Middle frontal gyrus (tissue), 1 donor: ENCODE measurements at regions not wholly inside any gene's neighbourhood (a gene's known extent, or its start where the extent isn't known, plus 50 kb on each side); places are given as distances from the start of the nearest gene placed in this dataset.
"Not testable (repeated sequence)": the region's sequence is repeated elsewhere in the genome, so short reads cannot be mapped to it uniquely, and the experiment has no call there.

Source experiments
- DNase-seq: peaks from one replicate; pipeline ENCODE4 v3.0.0-alpha.2; 2015; ENCODE audit warnings: low spot score; ENCODE audit errors: extremely low spot score

- DNase-seq: no peak
Observed at GRCh38 chr7:119802147-119802546, 470.8 kb upstream of the KCND2 start.

DNA sequence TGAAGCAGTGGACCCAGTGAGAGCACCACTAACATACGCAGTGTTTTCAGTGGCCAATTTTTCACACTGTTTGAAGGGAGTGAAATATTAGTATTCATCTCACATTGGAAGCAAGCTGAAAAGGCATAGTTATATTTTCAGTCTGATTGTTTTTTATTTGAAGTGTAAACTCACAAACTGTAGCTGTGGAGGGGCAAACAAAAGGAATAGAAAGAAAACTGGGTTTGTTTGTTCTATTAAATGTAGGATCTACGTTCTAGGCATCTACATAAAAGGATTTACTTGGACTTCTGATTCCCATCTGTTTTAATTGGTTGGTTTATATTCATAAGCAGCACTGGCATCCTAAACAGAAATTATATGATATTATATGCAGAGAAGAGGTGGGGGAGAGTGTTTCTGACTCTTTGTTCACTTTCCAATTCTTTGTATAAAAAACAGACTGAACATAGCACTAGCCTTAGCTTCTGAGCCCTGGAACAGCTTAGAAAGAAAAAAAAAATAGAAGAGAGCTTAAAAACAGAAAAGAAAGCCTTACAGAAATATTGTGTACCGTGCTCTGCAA, 447.8 kb upstream of the KCND2 start:
- DNase-seq: no peak

GRCh38 chr7:119826547-119826946, 446.4 kb upstream of the KCND2 start:
- DNase-seq: no peak

DNA sequence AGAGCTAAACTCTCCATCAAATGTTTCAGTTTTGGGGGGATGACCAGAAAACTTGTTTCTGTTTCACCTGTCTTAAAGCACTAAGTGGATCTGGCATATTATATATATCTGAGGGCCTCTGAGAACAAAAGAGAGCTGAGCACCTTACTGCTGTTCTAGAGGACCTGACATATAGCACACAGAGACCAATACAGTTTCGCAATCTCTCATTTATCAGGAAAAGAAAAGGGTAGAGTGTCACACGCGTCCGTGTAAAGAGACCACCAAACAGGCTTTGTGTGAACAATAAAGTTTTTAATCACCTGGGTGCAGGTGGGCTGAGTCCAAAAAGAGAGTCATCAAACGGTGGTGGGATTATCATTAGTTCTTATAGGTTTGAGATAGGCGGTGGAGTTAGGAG, 434.5 kb upstream of the KCND2 start:
- no peak for DNase-seq

GRCh38 chr7:119842337-119842736, 430.6 kb upstream of the KCND2 start:
- no peak for DNase-seq

DNA sequence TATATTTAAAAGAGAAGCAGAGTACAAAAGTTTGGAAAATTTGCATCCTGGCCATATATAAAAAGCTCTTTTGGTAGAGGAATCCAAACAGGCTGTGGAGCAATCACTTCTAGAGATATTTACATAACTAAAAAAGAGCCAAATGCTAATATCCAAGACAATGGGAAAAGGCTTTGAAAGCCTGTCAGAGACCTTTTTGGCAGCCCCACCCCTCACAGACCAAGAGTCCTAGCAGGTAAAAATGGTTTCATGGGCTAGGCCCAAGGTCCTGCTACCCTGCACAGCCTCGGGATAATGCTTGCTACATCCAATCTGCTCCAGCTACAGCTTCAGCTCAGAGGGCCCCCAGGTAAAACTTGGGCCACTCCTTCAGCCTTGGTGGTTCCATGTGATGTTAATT, 430.2 kb upstream of the KCND2 start:
- no peak for DNase-seq

- DNase-seq: no peak
Observed at GRCh38 chr7:119861385-119861784, 411.6 kb upstream of the KCND2 start.

GRCh38 chr7:119868387-119868786, 404.6 kb upstream of the KCND2 start:
- no peak for DNase-seq

GRCh38 chr7:119879835-119880234, 393.1 kb upstream of the KCND2 start:
- no peak for DNase-seq

DNA sequence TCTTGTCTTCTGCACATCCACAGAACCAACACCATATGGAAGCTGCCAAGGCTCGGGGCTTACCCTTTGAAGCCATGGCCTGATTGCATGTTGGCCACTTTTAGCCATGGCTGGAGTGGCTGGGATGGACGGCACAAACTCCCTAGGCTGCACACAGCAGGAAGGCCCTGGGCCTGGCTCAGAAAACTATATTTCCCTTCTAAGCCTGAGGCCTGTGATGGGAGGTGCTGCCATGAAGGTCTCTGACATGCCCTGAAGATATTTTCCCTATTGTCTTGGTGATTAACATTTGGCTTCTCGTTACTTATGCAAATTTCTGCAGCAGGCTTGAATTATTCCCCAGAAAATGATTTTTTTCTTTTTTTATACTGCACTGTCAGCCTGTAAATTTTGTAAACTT, 387.0 kb upstream of the KCND2 start:
- no peak for DNase-seq

DNA sequence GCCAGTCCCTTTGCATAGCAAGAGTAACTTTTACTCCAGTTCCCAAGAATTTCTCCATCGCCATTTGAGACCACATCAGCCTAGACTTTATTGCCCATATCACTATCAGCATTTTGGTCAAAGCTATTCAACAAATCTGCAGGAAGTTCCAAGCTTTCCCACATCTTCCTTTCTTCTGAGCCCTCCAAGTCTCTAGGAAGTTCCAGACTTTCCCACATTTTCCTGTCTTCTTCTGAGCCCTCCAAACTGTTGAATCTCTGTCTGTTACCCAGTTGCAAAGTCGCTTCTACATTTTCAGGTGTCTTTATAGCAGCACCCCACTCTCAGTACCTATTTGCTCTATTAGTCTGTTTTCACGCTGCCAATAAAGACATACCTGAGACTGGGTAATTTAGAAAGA, 386.4 kb upstream of the KCND2 start:
- not testable (repeated sequence) for DNase-seq

DNA sequence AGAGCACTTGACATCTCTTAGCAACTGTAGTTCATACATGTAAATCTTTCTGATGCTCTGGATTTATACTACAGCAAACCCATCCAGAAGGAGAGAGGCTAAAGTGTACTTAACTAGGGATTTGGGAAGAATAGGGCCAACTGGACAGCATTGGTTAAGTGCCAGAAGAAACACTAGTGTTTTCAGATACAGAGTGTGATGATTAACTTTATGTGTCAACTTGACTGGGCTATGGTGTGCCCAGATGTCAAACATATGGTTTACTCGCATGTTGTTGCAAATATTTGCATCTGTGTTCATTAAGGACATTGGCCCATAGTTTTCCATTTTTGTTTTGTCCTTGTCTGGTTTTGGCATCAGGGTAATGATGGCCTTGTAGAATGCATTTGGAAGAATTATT, 384.7 kb upstream of the KCND2 start:
- DNase-seq: no peak

GRCh38 chr7:119890631-119891030, 382.3 kb upstream of the KCND2 start:
- no peak for DNase-seq

DNA sequence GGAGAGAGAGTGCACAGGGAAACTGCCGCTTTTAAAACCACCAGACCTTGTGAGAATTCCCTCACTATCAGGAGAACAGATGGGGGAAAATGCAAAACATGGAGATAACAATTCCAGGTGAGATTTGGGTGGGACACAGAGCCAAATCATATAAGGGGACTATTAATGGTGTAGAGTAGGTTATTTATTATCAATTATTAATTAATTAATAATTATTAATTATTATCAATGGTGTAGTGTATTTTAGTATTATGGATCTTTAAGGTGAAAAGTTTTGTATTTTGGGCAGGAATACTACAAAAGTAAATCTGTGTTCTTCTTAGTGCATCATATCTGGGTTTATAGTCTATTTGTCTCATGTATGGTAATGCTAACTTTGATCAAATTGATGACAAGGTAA, 377.7 kb upstream of the KCND2 start:
- no peak for DNase-seq

- no peak for DNase-seq
Observed at GRCh38 chr7:119896386-119896785, 376.6 kb upstream of the KCND2 start.

GRCh38 chr7:119900996-119901672, 371.8 kb upstream of the KCND2 start:
- no peak for DNase-seq

GRCh38 chr7:119903085-119903484, 369.9 kb upstream of the KCND2 start:
- no peak for DNase-seq

GRCh38 chr7:119905495-119905894, 367.5 kb upstream of the KCND2 start:
- no peak for DNase-seq

GRCh38 chr7:119908948-119909347, 364.0 kb upstream of the KCND2 start:
- DNase-seq: no peak

DNA sequence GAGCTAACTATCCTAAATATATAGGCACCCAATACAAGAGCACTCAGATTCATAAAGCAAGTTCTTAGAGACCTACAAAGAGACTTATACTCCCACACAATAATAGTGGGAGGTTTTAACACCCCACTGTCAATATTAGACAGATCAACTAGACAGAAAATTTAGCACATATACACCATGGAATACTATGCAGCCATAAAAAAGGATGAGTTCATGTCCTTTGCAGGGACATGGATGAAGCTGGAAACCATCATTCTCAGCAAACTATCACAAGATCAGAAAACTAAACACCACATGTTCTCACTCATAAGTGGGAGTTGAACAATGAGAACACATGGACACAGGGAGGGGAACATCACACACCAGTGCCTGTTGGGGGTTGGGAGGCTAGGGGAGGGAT, 358.9 kb upstream of the KCND2 start:
- DNase-seq: not testable (repeated sequence)

GRCh38 chr7:119916501-119916900, 356.5 kb upstream of the KCND2 start:
- no peak for DNase-seq

DNA sequence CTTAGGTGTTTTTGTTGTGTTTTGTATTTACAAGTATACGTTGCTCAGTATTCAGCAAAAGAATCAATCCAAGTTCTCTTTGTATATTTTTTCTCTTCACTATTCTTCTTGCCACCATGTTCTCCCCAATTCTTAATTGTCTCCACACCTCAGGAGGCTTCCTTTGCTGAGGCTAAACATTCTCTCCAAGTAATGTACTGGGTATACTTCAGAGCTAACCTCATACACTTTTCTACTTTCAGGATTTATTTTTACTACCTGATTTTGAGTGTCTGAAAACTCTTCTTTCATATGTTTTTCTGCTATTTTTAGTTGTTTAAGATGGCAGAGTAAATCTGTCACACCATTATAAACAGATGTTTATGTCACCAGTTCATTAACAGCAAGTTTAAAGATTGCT, 354.8 kb upstream of the KCND2 start:
- DNase-seq: no peak

GRCh38 chr7:119919986-119920385, 353.0 kb upstream of the KCND2 start:
- DNase-seq: no peak
